HG03520 (cell line): ENCODE measurements at regions not wholly inside any gene's neighbourhood (a gene's known extent, or its start where the extent isn't known, plus 50 kb on each side); places are given as distances from the start of the nearest gene placed in this dataset.
"Not testable (repeated sequence)": the region's sequence is repeated elsewhere in the genome, so short reads cannot be mapped to it uniquely, and the experiment has no call there.

Experiments used
- ATAC-seq: cut with Tn5 transposase; IDR thresholded peaks from one replicate; pipeline ENCODE4 v1.9.1; 2021; ENCODE audit warnings: mild to moderate bottlenecking, moderate library complexity; ENCODE audit not compliant: unreplicated experiment

GRCh38 chr3:177871267-177871666 is 665.0 kb upstream of the KCNMB2 start:
- ATAC-seq, result not testable (repeated sequence)

GRCh38 chr3:177878192-177878591 is 658.0 kb upstream of the KCNMB2 start:
- no peak for ATAC-seq

- ATAC-seq, result no peak
These were observed 657.3 kb upstream of the KCNMB2 start for GRCh38 chr3:177878957-177879356.

- ATAC-seq, result no peak
These were observed 654.9 kb upstream of the KCNMB2 start for GRCh38 chr3:177881351-177881750.

- peak; percentile 47 for ATAC-seq
These were observed 654.0 kb upstream of the KCNMB2 start for GRCh38 chr3:177882124-177882648.

- ATAC-seq, result no peak
These were observed 653.1 kb upstream of the KCNMB2 start for GRCh38 chr3:177883091-177883490.

GRCh38 chr3:177883957-177884356 is 652.3 kb upstream of the KCNMB2 start:
- peak; percentile 42 for ATAC-seq

GRCh38 chr3:177885063-177885462 is 651.2 kb upstream of the KCNMB2 start:
- ATAC-seq, result no peak

GRCh38 chr3:177886501-177886900 is 649.7 kb upstream of the KCNMB2 start:
- no peak for ATAC-seq

- ATAC-seq, result peak; percentile 57
These were observed 648.8 kb upstream of the KCNMB2 start for GRCh38 chr3:177887475-177887874.

- ATAC-seq, result no peak
These were observed 647.1 kb upstream of the KCNMB2 start for GRCh38 chr3:177889161-177889560.

- ATAC-seq, result no peak
These were observed 646.4 kb upstream of the KCNMB2 start for GRCh38 chr3:177889652-177890358.

GRCh38 chr3:177890359-177890683 is 645.9 kb upstream of the KCNMB2 start:
- no peak for ATAC-seq

- ATAC-seq, result not testable (repeated sequence)
These were observed 644.7 kb upstream of the KCNMB2 start for GRCh38 chr3:177891569-177891968.

GRCh38 chr3:177893331-177893730 is 642.9 kb upstream of the KCNMB2 start:
- ATAC-seq, result no peak

- no peak for ATAC-seq
These were observed 642.0 kb upstream of the KCNMB2 start for GRCh38 chr3:177894081-177894728.

- ATAC-seq, result no peak
These were observed 638.1 kb upstream of the KCNMB2 start for GRCh38 chr3:177898185-177898584.

GRCh38 chr3:177899275-177900067 is 636.8 kb upstream of the KCNMB2 start:
- ATAC-seq, result no peak

GRCh38 chr3:177902876-177903275 is 633.4 kb upstream of the KCNMB2 start:
- ATAC-seq, result no peak

GRCh38 chr3:177904621-177905020 is 631.6 kb upstream of the KCNMB2 start:
- ATAC-seq, result no peak
